ENCODE measurements at regions not wholly inside any gene's neighbourhood (a gene's known extent, or its start where the extent isn't known, plus 50 kb on each side); places are given as distances from the start of the nearest gene placed in this dataset.

GRCh38 chr18:78783564-78783960 is 196.1 kb upstream of the SALL3 start:
- no peak for DNase-seq (ENCODE audit: low spot score)
- TF ChIP-seq, protein P1, sequence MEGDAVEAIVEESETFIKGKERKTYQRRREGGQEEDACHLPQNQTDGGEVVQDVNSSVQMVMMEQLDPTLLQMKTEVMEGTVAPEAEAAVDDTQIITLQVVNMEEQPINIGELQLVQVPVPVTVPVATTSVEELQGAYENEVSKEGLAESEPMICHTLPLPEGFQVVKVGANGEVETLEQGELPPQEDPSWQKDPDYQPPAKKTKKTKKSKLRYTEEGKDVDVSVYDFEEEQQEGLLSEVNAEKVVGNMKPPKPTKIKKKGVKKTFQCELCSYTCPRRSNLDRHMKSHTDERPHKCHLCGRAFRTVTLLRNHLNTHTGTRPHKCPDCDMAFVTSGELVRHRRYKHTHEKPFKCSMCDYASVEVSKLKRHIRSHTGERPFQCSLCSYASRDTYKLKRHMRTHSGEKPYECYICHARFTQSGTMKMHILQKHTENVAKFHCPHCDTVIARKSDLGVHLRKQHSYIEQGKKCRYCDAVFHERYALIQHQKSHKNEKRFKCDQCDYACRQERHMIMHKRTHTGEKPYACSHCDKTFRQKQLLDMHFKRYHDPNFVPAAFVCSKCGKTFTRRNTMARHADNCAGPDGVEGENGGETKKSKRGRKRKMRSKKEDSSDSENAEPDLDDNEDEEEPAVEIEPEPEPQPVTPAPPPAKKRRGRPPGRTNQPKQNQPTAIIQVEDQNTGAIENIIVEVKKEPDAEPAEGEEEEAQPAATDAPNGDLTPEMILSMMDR (IDR thresholded peaks at IDR 0.05; ENCODE audit: extremely low read depth, insufficient read depth, missing control alignments), result no peak
- in situ Hi-C loops (cut with MboI; ENCODE audit: low pct_unique_long_range_greater_than_20kb, low sequenced_read_pairs, unreplicated experiment), result no loop called here

DNA sequence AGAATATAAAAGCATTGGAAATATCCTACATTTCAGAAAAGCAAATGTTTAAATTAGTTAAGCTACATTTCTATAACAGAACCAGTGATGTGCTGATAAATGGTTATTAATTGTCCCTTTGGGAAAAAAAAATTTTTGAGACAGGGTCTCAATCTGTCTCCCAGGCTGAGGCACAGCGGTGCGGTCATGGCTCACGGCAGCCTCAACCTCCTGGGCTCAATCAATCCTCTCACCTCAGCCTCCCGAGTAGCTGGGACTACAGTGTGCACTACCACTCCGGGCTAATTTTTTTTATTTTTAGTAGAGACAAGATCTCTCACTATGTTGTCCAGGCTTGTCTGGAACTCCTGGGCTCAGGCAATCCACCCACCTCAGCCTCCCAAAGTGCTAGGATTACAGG is 194.8 kb upstream of the SALL3 start:
- in situ Hi-C loops (cut with MboI; ENCODE audit: low pct_unique_long_range_greater_than_20kb, low sequenced_read_pairs, unreplicated experiment), result no loop called here
- TF ChIP-seq, protein P1 (IDR thresholded peaks at IDR 0.05; ENCODE audit: extremely low read depth, insufficient read depth, missing control alignments), result no peak
- no peak for DNase-seq (ENCODE audit: low spot score)

DNA sequence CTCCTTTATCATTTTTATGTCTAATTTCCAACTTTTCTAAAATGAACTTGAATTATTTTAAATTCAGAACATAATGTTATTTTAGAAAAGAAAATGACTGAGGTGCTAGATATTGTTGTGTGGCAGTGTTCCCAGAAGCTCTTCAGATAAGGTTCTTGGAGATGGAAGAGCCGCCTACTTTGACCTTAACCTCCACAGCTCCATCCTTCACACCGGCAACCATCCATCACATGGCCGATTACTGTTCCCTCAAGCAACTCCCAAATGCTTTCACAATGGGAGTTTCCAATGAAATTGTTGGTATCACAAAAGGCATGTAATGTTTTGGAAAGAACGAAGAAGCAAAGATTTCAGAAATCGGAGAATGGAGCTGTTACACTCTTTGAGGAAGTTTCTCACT is 193.9 kb upstream of the SALL3 start:
- TF ChIP-seq, protein P1 (IDR thresholded peaks at IDR 0.05; ENCODE audit: extremely low read depth, insufficient read depth, missing control alignments), result no peak
- in situ Hi-C loops (cut with MboI; ENCODE audit: low pct_unique_long_range_greater_than_20kb, low sequenced_read_pairs, unreplicated experiment), result no loop called here
- no peak for DNase-seq (ENCODE audit: low spot score)

- no peak for DNase-seq (ENCODE audit: low spot score)
- in situ Hi-C loops (cut with MboI; ENCODE audit: low pct_unique_long_range_greater_than_20kb, low sequenced_read_pairs, unreplicated experiment), result no loop called here
- TF ChIP-seq, protein P1 (IDR thresholded peaks at IDR 0.05; ENCODE audit: extremely low read depth, insufficient read depth, missing control alignments), result no peak
These were observed 192.8 kb upstream of the SALL3 start for GRCh38 chr18:78786776-78787175.

- TF ChIP-seq, protein P1 (IDR thresholded peaks at IDR 0.05; ENCODE audit: extremely low read depth, insufficient read depth, missing control alignments), result no peak
- no peak for DNase-seq (ENCODE audit: low spot score)
- in situ Hi-C loops (cut with MboI; ENCODE audit: low pct_unique_long_range_greater_than_20kb, low sequenced_read_pairs, unreplicated experiment), result no loop called here
These were observed 191.9 kb upstream of the SALL3 start for GRCh38 chr18:78787751-78788150.

GRCh38 chr18:78788161-78788560 is 191.5 kb upstream of the SALL3 start:
- in situ Hi-C loops (cut with MboI; ENCODE audit: low pct_unique_long_range_greater_than_20kb, low sequenced_read_pairs, unreplicated experiment), result no loop called here
- TF ChIP-seq, protein P1 (IDR thresholded peaks at IDR 0.05; ENCODE audit: extremely low read depth, insufficient read depth, missing control alignments), result no peak

DNA sequence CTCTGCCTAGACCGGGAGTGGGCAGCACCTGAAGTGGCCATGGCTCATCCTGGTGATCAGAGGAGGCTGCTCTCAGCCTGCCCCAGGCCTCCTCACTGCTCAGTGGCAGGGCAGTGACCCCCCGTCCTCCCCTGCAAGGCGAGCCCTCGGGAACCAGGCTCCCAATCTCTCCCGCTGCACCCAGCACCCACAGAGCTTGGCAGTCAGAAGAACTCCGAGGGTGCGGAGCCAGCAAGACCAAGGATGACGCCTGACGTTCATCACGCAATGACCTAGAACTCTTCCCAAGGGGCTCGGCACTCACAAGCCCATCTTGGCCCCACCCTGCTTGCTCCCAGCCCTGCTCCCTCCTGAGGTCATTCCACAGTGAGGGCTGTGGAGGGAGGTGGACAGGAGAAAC is 189.8 kb upstream of the SALL3 start:
- TF ChIP-seq, protein P1 (IDR thresholded peaks at IDR 0.05; ENCODE audit: extremely low read depth, insufficient read depth, missing control alignments), result no peak
- in situ Hi-C loops (cut with MboI; ENCODE audit: low pct_unique_long_range_greater_than_20kb, low sequenced_read_pairs, unreplicated experiment), result no loop called here

More at GRCh38 chr18:78788161-78788560, 191.5 kb upstream of the SALL3 start:
- no peak for DNase-seq (ENCODE audit: low spot score)

More for the DNA sequence above, 189.8 kb upstream of the SALL3 start:
- no peak for DNase-seq (ENCODE audit: low spot score)
